ENCODE measurements at regions not wholly inside any gene's neighbourhood (a gene's known extent, or its start where the extent isn't known, plus 50 kb on each side); places are given as distances from the start of the nearest gene placed in this dataset.
A peak's percentile ranks its signal among the peaks of the same experiment; 100 is the strongest.

DNA sequence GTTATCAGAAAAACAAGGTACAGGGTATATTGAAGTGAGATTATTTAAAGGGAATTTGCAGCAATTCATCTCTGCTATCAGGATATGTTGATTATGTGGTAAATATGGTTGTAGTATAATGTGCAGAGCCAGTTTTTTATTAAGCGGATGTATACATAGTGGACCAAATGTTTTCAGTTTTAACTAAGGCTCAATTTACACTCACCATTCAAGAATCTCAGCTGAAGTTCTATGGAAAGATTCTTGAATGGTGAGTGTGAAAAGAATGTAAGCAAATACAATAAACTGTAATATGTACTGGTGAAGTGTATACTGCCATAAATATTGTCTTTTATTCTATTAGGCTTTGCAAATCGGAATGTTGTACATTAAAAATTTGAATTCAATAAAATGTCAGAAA is 895.9 kb upstream of the CDH10 start (continued):
- no peak for TF ChIP-seq RORB (CRISPR knock-in tag; IDR thresholded peaks at IDR 0.05)
- no peak for TF ChIP-seq TCF7 (CRISPR knock-in tag; IDR thresholded peaks at IDR 0.05; ENCODE audit: low read depth)
- no peak for TF ChIP-seq ZBTB21 (CRISPR knock-in tag; IDR thresholded peaks at IDR 0.05; ENCODE audit: borderline replicate concordance)
- TF ChIP-seq ZNF232 (CRISPR knock-in tag; IDR thresholded peaks at IDR 0.05), result no peak
- TF ChIP-seq KAT7 (CRISPR knock-in tag; IDR thresholded peaks at IDR 0.05; ENCODE audit: borderline replicate concordance), result no peak
- no peak for TF ChIP-seq CREB1 (CRISPR knock-in tag; IDR thresholded peaks at IDR 0.05)
- no peak for TF ChIP-seq ATF1 (CRISPR knock-in tag; IDR thresholded peaks at IDR 0.05)
- TF ChIP-seq, protein P1, sequence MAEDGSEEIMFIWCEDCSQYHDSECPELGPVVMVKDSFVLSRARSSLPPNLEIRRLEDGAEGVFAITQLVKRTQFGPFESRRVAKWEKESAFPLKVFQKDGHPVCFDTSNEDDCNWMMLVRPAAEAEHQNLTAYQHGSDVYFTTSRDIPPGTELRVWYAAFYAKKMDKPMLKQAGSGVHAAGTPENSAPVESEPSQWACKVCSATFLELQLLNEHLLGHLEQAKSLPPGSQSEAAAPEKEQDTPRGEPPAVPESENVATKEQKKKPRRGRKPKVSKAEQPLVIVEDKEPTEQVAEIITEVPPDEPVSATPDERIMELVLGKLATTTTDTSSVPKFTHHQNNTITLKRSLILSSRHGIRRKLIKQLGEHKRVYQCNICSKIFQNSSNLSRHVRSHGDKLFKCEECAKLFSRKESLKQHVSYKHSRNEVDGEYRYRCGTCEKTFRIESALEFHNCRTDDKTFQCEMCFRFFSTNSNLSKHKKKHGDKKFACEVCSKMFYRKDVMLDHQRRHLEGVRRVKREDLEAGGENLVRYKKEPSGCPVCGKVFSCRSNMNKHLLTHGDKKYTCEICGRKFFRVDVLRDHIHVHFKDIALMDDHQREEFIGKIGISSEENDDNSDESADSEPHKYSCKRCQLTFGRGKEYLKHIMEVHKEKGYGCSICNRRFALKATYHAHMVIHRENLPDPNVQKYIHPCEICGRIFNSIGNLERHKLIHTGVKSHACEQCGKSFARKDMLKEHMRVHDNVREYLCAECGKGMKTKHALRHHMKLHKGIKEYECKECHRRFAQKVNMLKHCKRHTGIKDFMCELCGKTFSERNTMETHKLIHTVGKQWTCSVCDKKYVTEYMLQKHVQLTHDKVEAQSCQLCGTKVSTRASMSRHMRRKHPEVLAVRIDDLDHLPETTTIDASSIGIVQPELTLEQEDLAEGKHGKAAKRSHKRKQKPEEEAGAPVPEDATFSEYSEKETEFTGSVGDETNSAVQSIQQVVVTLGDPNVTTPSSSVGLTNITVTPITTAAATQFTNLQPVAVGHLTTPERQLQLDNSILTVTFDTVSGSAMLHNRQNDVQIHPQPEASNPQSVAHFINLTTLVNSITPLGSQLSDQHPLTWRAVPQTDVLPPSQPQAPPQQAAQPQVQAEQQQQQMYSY (CRISPR knock-in tag; IDR thresholded peaks at IDR 0.05), result no peak

DNA sequence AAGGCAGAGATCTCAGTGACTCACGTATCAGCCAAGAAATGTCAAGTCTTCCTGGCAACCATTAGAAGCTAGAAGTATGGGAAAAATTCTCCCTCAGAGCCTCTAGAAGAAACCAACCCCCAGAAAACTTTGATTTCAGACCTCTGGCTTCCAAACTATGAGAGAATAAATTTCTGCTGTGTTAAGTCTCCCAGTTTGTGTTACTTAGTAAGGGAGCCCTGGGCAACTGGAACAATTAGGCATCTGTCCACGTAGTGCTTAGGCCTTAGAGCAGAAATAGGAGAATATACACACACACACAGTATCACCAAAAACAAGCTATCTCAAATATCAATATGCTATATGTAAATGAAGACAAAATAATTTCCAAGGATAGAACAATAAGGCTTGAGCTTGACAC is 894.8 kb upstream of the CDH10 start:
- Mint-ChIP-seq H3K27ac (peak overlapping the region; percentile 30; the same call in 1 of the 2 replicates), H3K9me3 (no peaks in the 10 kb centered on the region), H3K4me1 (no peaks in the 10 kb centered on the region; the same call in 1 of the 2 replicates), H3K4me3 (no peak overlapping the region), H3K36me3 (no peaks in the 10 kb centered on the region), H3K27me3 (ENCODE audit: low read depth) (no peaks in the 10 kb centered on the region)
- DNase-seq (ENCODE audit: low spot score) (no peak), ATAC-seq (no peak)
- CTCF ChIA-PET, result no interaction called here
- POLR2A ChIA-PET, result no interaction called here
- TF ChIP-seq ESRRA (CRISPR knock-in tag; IDR thresholded peaks at IDR 0.05; ENCODE audit: borderline replicate concordance) (no peak), SOX15 (CRISPR knock-in tag; IDR thresholded peaks at IDR 0.05) (no peak), SMAD4 (CRISPR knock-in tag; IDR thresholded peaks at IDR 0.05) (no peak), SP1 (CRISPR knock-in tag; conservative IDR thresholded peaks at IDR 0.05) (no peak), GABPB1 (CRISPR knock-in tag; IDR thresholded peaks at IDR 0.05) (no peak), NFYB (CRISPR knock-in tag; conservative IDR thresholded peaks at IDR 0.05; ENCODE audit: low read depth) (no peak), MYBL2 (CRISPR knock-in tag; IDR thresholded peaks at IDR 0.05) (no peak), IRF2 (CRISPR knock-in tag; IDR thresholded peaks at IDR 0.05; ENCODE audit: borderline replicate concordance, low read depth) (no peak), NR3C1 (CRISPR knock-in tag; conservative IDR thresholded peaks at IDR 0.05; ENCODE audit: low read depth) (no peak), NR1H2 (CRISPR knock-in tag; IDR thresholded peaks at IDR 0.05) (no peak), EMX1 (CRISPR knock-in tag; IDR thresholded peaks at IDR 0.05) (no peak), SMAD3 (CRISPR knock-in tag; IDR thresholded peaks at IDR 0.05; ENCODE audit: borderline replicate concordance) (no peak), ZNF671 (CRISPR knock-in tag; IDR thresholded peaks at IDR 0.05) (no peak)
- TF ChIP-seq, protein P2, sequence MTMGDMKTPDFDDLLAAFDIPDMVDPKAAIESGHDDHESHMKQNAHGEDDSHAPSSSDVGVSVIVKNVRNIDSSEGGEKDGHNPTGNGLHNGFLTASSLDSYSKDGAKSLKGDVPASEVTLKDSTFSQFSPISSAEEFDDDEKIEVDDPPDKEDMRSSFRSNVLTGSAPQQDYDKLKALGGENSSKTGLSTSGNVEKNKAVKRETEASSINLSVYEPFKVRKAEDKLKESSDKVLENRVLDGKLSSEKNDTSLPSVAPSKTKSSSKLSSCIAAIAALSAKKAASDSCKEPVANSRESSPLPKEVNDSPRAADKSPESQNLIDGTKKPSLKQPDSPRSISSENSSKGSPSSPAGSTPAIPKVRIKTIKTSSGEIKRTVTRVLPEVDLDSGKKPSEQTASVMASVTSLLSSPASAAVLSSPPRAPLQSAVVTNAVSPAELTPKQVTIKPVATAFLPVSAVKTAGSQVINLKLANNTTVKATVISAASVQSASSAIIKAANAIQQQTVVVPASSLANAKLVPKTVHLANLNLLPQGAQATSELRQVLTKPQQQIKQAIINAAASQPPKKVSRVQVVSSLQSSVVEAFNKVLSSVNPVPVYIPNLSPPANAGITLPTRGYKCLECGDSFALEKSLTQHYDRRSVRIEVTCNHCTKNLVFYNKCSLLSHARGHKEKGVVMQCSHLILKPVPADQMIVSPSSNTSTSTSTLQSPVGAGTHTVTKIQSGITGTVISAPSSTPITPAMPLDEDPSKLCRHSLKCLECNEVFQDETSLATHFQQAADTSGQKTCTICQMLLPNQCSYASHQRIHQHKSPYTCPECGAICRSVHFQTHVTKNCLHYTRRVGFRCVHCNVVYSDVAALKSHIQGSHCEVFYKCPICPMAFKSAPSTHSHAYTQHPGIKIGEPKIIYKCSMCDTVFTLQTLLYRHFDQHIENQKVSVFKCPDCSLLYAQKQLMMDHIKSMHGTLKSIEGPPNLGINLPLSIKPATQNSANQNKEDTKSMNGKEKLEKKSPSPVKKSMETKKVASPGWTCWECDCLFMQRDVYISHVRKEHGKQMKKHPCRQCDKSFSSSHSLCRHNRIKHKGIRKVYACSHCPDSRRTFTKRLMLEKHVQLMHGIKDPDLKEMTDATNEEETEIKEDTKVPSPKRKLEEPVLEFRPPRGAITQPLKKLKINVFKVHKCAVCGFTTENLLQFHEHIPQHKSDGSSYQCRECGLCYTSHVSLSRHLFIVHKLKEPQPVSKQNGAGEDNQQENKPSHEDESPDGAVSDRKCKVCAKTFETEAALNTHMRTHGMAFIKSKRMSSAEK (CRISPR knock-in tag; IDR thresholded peaks at IDR 0.05; ENCODE audit: borderline replicate concordance), result no peak
- TF ChIP-seq, protein P3, sequence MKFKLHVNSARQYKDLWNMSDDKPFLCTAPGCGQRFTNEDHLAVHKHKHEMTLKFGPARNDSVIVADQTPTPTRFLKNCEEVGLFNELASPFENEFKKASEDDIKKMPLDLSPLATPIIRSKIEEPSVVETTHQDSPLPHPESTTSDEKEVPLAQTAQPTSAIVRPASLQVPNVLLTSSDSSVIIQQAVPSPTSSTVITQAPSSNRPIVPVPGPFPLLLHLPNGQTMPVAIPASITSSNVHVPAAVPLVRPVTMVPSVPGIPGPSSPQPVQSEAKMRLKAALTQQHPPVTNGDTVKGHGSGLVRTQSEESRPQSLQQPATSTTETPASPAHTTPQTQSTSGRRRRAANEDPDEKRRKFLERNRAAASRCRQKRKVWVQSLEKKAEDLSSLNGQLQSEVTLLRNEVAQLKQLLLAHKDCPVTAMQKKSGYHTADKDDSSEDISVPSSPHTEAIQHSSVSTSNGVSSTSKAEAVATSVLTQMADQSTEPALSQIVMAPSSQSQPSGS (CRISPR knock-in tag; IDR thresholded peaks at IDR 0.05; ENCODE audit: borderline replicate concordance, low read depth), result no peak
- TF ChIP-seq, protein P4, sequence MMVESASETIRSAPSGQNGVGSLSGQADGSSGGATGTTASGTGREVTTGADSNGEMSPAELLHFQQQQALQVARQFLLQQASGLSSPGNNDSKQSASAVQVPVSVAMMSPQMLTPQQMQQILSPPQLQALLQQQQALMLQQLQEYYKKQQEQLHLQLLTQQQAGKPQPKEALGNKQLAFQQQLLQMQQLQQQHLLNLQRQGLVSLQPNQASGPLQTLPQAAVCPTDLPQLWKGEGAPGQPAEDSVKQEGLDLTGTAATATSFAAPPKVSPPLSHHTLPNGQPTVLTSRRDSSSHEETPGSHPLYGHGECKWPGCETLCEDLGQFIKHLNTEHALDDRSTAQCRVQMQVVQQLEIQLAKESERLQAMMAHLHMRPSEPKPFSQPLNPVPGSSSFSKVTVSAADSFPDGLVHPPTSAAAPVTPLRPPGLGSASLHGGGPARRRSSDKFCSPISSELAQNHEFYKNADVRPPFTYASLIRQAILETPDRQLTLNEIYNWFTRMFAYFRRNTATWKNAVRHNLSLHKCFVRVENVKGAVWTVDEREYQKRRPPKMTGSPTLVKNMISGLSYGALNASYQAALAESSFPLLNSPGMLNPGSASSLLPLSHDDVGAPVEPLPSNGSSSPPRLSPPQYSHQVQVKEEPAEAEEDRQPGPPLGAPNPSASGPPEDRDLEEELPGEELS (CRISPR knock-in tag; IDR thresholded peaks at IDR 0.05), result no peak
- TF ChIP-seq, protein P5, sequence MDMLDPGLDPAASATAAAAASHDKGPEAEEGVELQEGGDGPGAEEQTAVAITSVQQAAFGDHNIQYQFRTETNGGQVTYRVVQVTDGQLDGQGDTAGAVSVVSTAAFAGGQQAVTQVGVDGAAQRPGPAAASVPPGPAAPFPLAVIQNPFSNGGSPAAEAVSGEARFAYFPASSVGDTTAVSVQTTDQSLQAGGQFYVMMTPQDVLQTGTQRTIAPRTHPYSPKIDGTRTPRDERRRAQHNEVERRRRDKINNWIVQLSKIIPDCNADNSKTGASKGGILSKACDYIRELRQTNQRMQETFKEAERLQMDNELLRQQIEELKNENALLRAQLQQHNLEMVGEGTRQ (CRISPR knock-in tag; IDR thresholded peaks at IDR 0.05), result no peak

All from WTC11 (cell line).